Breast epithelium (tissue), 4 donors: ENCODE measurements at regions not wholly inside any gene's neighbourhood (a gene's known extent, or its start where the extent isn't known, plus 50 kb on each side); places are given as distances from the start of the nearest gene placed in this dataset.

Experiments used
- DNase-seq, 2 donors: peaks; one replicate each; pipeline ENCODE4 v3.0.0-alpha.2; 2019; ENCODE audit warnings: low spot score in 2 of 2
- H3K27ac ChIP-seq, 2 donors: fragments of 200-600 bp; sonication (generic) in 1 of 2; one replicate each; pipeline ENCODE4 v1.5.1; 2016 to 2019; ENCODE audit warnings: mild to moderate bottlenecking in 1 of 2
- H3K27me3 ChIP-seq, 2 donors: fragments of 200-600 bp; sonication (generic) in 1 of 2; one replicate each; pipeline versions ENCODE4 v1.5.1 to v1.6.0; 2017 to 2019; ENCODE audit warnings: control low read depth in 1 of 2, mild to moderate bottlenecking in 1 of 2
- H3K36me3 ChIP-seq: fragments of 200-600 bp; one replicate; pipeline ENCODE4 v1.5.1; 2019
- H3K4me1 ChIP-seq, 2 donors: fragments of 200-600 bp; sonication (generic); one replicate each; pipeline ENCODE4 v1.5.1; 2016 to 2019; ENCODE audit warnings: control low read depth in 1 of 2
- H3K4me3 ChIP-seq, 3 donors: fragments of 200-600 bp; sonication (generic); 1 replicate in 2 of 3; 2 replicates in 1 of 3; pipeline ENCODE4 v1.5.1; 2016 to 2019; ENCODE audit warnings: mild to moderate bottlenecking in 3 of 3, moderate library complexity in 2 of 3
- H3K9me3 ChIP-seq, 2 donors: fragments of 200-600 bp; sonication (generic) in 1 of 2; one replicate each; pipeline ENCODE4 v1.5.1; 2016 to 2019; ENCODE audit warnings: control low read depth in 1 of 2
- CTCF ChIP-seq, 3 donors: fragments of 450-650 bp; IDR thresholded peaks; one replicate each; pipeline ENCODE4 v1.5.1; 2016 to 2017; ENCODE audit warnings: antibody characterized with exemption in 3 of 3, mild to moderate bottlenecking in 3 of 3, moderate library complexity in 3 of 3
- POLR2A ChIP-seq: fragments of 450-650 bp; IDR thresholded peaks from one replicate; pipeline ENCODE4 v1.6.1; 2016; ENCODE audit warnings: antibody characterized with exemption, mild to moderate bottlenecking, moderate library complexity
- POLR2AphosphoS5 ChIP-seq, 3 donors: sonication (generic); formaldehyde crosslinking; IDR thresholded peaks; one replicate each; pipeline ENCODE4 v1.6.1; 2017; ENCODE audit warnings: antibody characterized with exemption in 3 of 3
- intact Hi-C: fragments of 100-400 bp; cut with DNase I; formaldehyde crosslinking; loops from one replicate; pipeline ENCODE4 v1.15.1; 2023; ENCODE audit warnings: low total_unique reads

DNA sequence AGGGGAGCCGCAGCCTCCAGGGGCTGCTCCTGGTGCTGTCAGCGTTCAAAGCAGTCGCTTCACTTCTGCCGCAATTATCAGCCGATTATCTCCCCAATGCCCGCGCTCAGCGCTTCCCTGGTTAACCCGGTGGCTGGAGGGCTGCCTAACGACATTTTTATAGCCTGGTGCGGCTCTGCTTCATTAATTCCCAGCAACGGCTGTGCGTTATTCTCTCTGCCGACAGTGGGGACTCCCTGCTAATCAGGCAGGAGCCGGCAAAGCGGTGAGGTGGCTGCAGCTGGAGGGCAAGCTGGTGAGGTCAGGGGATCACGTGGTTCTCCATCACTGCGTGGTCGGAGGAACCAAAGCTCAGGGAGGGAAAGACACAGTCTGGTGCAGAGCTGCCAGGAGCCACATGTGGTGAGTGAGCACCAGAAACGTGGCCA, 62.9 kb downstream of the GLRX5 start:
- Histone ChIP-seq H3K27ac (no peak overlapping the region), H3K27me3 (peaks cover 0 to 26% of the 10 kb centered on the region in 2 donors), H3K4me3 (no peak overlapping the region), H3K36me3 (no peaks in the 10 kb centered on the region), H3K4me1 (no peaks in the 10 kb centered on the region), H3K9me3 (no peaks in the 10 kb centered on the region)
- DNase-seq, result no peak
- TF ChIP-seq POLR2A, result no peak
- no peak for TF ChIP-seq POLR2AphosphoS5 (IDR thresholded peaks at IDR 0.05)
- TF ChIP-seq CTCF (IDR thresholded peaks at IDR 0.05), result no peak
- intact Hi-C loops, result no loop called here

DNA sequence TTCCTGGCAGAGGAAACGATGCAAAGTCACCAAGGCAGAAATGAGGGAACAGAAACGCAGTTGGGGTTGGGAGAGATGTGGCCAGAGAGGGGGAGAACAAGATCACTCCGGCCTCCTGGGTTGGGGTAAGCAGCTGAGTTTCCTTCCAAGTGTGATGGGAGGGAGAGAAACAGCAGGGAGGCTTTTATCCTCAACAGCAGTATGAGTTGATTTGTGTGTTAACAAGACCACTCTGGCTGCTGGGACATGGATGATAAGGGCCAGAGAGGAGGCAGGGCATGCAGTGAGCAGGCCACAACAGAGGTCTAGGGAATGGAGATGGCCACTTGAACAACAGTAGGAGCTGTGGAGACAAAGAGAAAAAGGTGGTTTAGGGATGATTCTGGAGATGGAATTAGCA, 66.8 kb downstream of the GLRX5 start:
- DNase-seq, result no peak
- intact Hi-C loops, result no loop called here
- no peak for TF ChIP-seq POLR2AphosphoS5 (IDR thresholded peaks at IDR 0.05)
- TF ChIP-seq CTCF (IDR thresholded peaks at IDR 0.05), result no peak
- TF ChIP-seq POLR2A, result no peak
- Histone ChIP-seq H3K4me1 (no peaks in the 10 kb centered on the region), H3K36me3 (no peaks in the 10 kb centered on the region), H3K27ac (no peak overlapping the region), H3K9me3 (no peaks in the 10 kb centered on the region), H3K27me3 (peaks cover 0 to 34% of the 10 kb centered on the region in 2 donors), H3K4me3 (no peak overlapping the region)

DNA sequence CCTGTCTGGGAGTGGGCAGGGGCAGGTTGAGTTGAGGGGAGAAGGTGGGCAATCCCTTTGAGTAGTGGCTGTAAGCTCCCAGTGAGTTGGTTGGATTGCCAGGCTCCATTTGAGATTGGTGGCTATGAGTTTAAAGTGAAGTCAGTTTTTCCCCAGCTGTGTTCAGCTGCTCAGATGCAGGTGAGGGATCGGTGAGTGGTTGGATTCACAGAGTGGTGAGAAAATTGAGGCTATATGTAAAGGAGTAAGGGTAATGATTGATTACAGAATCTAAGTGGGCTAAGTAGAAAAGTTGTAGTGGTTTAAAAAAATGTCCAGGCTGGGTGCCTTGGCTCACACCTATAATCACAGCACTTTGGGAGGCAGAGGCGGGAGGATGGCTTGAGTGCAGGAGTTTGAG, 68.6 kb downstream of the GLRX5 start:
- no peak for TF ChIP-seq CTCF (IDR thresholded peaks at IDR 0.05)
- no peak for TF ChIP-seq POLR2A
- no peak for TF ChIP-seq POLR2AphosphoS5 (IDR thresholded peaks at IDR 0.05)
- H3K4me3 ChIP-seq, result no peak overlapping the region
- H3K4me1 ChIP-seq, result no peaks in the 10 kb centered on the region
- intact Hi-C loops, result no loop called here
- DNase-seq, result no peak
- H3K9me3 ChIP-seq, result no peaks in the 10 kb centered on the region
- H3K27ac ChIP-seq, result no peak overlapping the region
- no peaks in the 10 kb centered on the region for H3K36me3 ChIP-seq
- H3K27me3 ChIP-seq, result peaks cover 0 to 23% of the 10 kb centered on the region in 2 donors

DNA sequence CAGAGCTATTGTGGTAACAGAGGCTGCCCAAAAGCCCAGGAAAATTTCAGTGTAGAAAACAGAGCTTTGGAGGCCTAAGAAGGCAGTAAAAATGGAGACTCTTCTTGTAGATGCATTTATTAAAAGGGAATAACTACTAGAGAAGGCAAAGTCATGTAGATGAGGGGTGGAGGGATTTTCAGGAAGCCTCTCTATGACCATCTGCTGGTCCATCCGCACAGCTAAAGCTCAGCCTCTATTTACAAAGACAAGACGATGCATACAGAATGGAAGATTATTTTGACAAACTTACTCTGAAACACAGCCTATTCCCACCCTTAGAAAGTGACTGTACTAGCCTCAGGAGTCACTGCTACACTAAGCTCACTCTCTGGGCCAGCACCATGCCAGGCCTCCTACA, 71.4 kb downstream of the GLRX5 start:
- Histone ChIP-seq H3K4me3 (no peak overlapping the region), H3K9me3 (no peaks in the 10 kb centered on the region), H3K36me3 (no peaks in the 10 kb centered on the region), H3K4me1 (no peaks in the 10 kb centered on the region), H3K27ac (no peak overlapping the region), H3K27me3 (peaks cover 0 to 17% of the 10 kb centered on the region in 2 donors)
- no peak for TF ChIP-seq POLR2AphosphoS5 (IDR thresholded peaks at IDR 0.05)
- TF ChIP-seq POLR2A, result no peak
- no peak for DNase-seq
- intact Hi-C loops, result no loop called here

- no peaks in the 10 kb centered on the region for H3K36me3 ChIP-seq
- no peaks in the 10 kb centered on the region for H3K4me1 ChIP-seq
- H3K4me3 ChIP-seq, result no peak overlapping the region
- H3K27me3 ChIP-seq, result peaks cover 0 to 20% of the 10 kb centered on the region in 2 donors
- H3K9me3 ChIP-seq, result no peaks in the 10 kb centered on the region
- H3K27ac ChIP-seq, result no peak overlapping the region
- no peak for DNase-seq
- TF ChIP-seq POLR2AphosphoS5 (IDR thresholded peaks at IDR 0.05), result no peak
- no peak for TF ChIP-seq POLR2A
- no peak for TF ChIP-seq CTCF (IDR thresholded peaks at IDR 0.05)
- intact Hi-C loops, result no loop called here
Observed at GRCh38 chr14:95608637-95609235, 73.9 kb downstream of the GLRX5 start.
